ENCODE measurements at regions not wholly inside any gene's neighbourhood (a gene's known extent, or its start where the extent isn't known, plus 50 kb on each side); places are given as distances from the start of the nearest gene placed in this dataset.

GRCh38 chr3:44070841-44071546 is 170.7 kb upstream of the TOPAZ1 start:
- WGBS, 5 donors = 90 to 93% (median 91%) methylated on average over 8 of the region's 8 CpGs
- no peaks in the 10 kb centered on the region for H3K4me1 ChIP-seq
- H3K27ac ChIP-seq = no peak overlapping the region
- no peak overlapping the region for H3K4me3 ChIP-seq
- H3K36me3 ChIP-seq = no peaks in the 10 kb centered on the region
- DNase-seq = no peak
- TF ChIP-seq POLR2A (IDR thresholded peaks at IDR 0.05) (no peak), POLR2AphosphoS5 (IDR thresholded peaks at IDR 0.05) (no peak), CTCF (IDR thresholded peaks at IDR 0.05) (no peak), EP300 (IDR thresholded peaks at IDR 0.05) (no peak)
- peaks cover 0 to 17% (median 0%) of the 10 kb centered on the region in 3 donors for H3K27me3 ChIP-seq
- H3K9me3 ChIP-seq = no peaks in the 10 kb centered on the region
- intact Hi-C loops (cut with DNase I; ENCODE audit: low total_unique reads) = no loop called here

GRCh38 chr3:44072601-44073540 is 168.8 kb upstream of the TOPAZ1 start:
- Histone ChIP-seq H3K36me3 (no peaks in the 10 kb centered on the region), H3K4me1 (no peaks in the 10 kb centered on the region), H3K27ac (no peak overlapping the region), H3K27me3 (peaks cover 0 to 17% (median 0%) of the 10 kb centered on the region in 3 donors), H3K9me3 (no peaks in the 10 kb centered on the region), H3K4me3 (no peak overlapping the region)
- TF ChIP-seq POLR2A (IDR thresholded peaks at IDR 0.05) (no peak), POLR2AphosphoS5 (IDR thresholded peaks at IDR 0.05) (no peak), EP300 (IDR thresholded peaks at IDR 0.05) (no peak), CTCF (IDR thresholded peaks at IDR 0.05) (no peak)
- WGBS, 5 donors = 80 to 88% (median 82%) methylated on average over 11 of the region's 11 CpGs
- DNase-seq = no peak
- intact Hi-C loops (cut with DNase I; ENCODE audit: low total_unique reads) = no loop called here

GRCh38 chr3:44074181-44074580 is 167.5 kb upstream of the TOPAZ1 start:
- no peak overlapping the region for H3K4me3 ChIP-seq
- H3K36me3 ChIP-seq = no peaks in the 10 kb centered on the region
- H3K9me3 ChIP-seq = no peaks in the 10 kb centered on the region
- TF ChIP-seq POLR2AphosphoS5 (IDR thresholded peaks at IDR 0.05) (no peak), POLR2A (IDR thresholded peaks at IDR 0.05) (no peak), CTCF (IDR thresholded peaks at IDR 0.05) (no peak), EP300 (IDR thresholded peaks at IDR 0.05) (no peak)
- peaks cover 0 to 17% (median 0%) of the 10 kb centered on the region in 3 donors for H3K27me3 ChIP-seq
- intact Hi-C loops (cut with DNase I; ENCODE audit: low total_unique reads) = no loop called here
- 70 to 85% (median 72%) methylated on average over 3 of the region's 3 CpGs for WGBS, 5 donors
- DNase-seq = no peak
- H3K27ac ChIP-seq = no peak overlapping the region
- H3K4me1 ChIP-seq = no peaks in the 10 kb centered on the region

GRCh38 chr3:44076221-44076829 is 165.4 kb upstream of the TOPAZ1 start:
- intact Hi-C loops (cut with DNase I; ENCODE audit: low total_unique reads) = no loop called here
- Histone ChIP-seq H3K4me1 (no peaks in the 10 kb centered on the region), H3K4me3 (no peak overlapping the region), H3K36me3 (no peaks in the 10 kb centered on the region), H3K9me3 (no peaks in the 10 kb centered on the region), H3K27me3 (peaks cover 0 to 16% (median 0%) of the 10 kb centered on the region in 3 donors), H3K27ac (no peak overlapping the region)
- TF ChIP-seq CTCF (IDR thresholded peaks at IDR 0.05) = no peak
- no peak for TF ChIP-seq POLR2AphosphoS5 (IDR thresholded peaks at IDR 0.05)
- no peak for TF ChIP-seq POLR2A (IDR thresholded peaks at IDR 0.05)
- TF ChIP-seq EP300 (IDR thresholded peaks at IDR 0.05) = no peak
- 65 to 83% (median 69%) methylated on average over 7 of the region's 7 CpGs for WGBS, 5 donors
- no peak for DNase-seq

Measured in stomach (tissue), 8 donors.